Chondrocyte (in vitro differentiated cells): ENCODE measurements at regions not wholly inside any gene's neighbourhood (a gene's known extent, or its start where the extent isn't known, plus 50 kb on each side); places are given as distances from the start of the nearest gene placed in this dataset.
A peak's percentile ranks its signal among the peaks of the same experiment; 100 is the strongest.
"Not testable (repeated sequence)": the region's sequence is repeated elsewhere in the genome, so short reads cannot be mapped to it uniquely, and the experiment has no call there.

Experiments
- DNase-seq: peaks from one replicate; pipeline ENCODE4 v3.0.0; 2021; ENCODE audit warnings: mixed read lengths, low spot score
- H3K27ac Mint-ChIP-seq: one replicate; pipeline ENCODE4 v1.8.0; 2021; ENCODE audit warnings: mild to moderate bottlenecking, moderate library complexity, mixed read lengths; ENCODE audit not compliant: unreplicated experiment
- H3K27me3 Mint-ChIP-seq: 2 replicates; pipeline ENCODE4 v1.8.0; 2021; ENCODE audit warnings: low read depth, mixed read lengths
- H3K36me3 Mint-ChIP-seq: 2 replicates; pipeline ENCODE4 v1.8.0; 2021; ENCODE audit warnings: low read depth, mixed read lengths
- H3K4me1 Mint-ChIP-seq: 2 replicates; pipeline ENCODE4 v1.8.0; 2021; ENCODE audit warnings: low read depth, mild to moderate bottlenecking, mixed read lengths
- H3K4me3 Mint-ChIP-seq: one replicate; pipeline ENCODE4 v1.8.0; 2021; ENCODE audit warnings: mild to moderate bottlenecking, moderate library complexity, mixed read lengths; ENCODE audit not compliant: unreplicated experiment
- H3K9me3 Mint-ChIP-seq: 2 replicates; pipeline ENCODE4 v1.8.0; 2021; ENCODE audit warnings: low read depth, mixed read lengths

DNA sequence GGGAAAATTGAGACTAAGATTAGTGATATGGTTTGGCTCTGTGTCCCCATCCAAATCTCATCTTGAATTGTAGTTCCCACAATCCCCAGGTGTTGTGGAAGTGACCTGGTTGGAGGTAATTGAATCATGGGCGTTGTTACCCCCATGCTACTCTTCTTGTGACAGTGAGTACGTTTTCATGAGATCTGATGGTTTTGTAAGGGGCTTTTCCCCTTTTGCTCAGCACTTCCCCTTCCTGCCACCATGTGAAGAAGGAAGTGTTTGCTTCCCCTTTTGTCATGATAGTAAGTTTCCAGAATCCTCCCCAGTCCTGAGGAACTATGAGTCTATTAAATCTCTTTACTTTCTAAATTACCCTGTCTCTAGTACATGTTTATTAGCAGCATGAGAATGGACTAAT, 729.9 kb upstream of the TPTE start:
- H3K27me3 Mint-ChIP-seq, H3K4me3 Mint-ChIP-seq, DNase-seq, H3K4me1 Mint-ChIP-seq, H3K27ac Mint-ChIP-seq, H3K36me3 Mint-ChIP-seq: not testable (repeated sequence)
- peaks cover 75% of the 10 kb centered on the region for H3K9me3 Mint-ChIP-seq

- not testable (repeated sequence) for H3K4me1 Mint-ChIP-seq, DNase-seq, H3K27ac Mint-ChIP-seq, H3K36me3 Mint-ChIP-seq, H3K4me3 Mint-ChIP-seq, H3K27me3 Mint-ChIP-seq
- peaks cover 49% of the 10 kb centered on the region for H3K9me3 Mint-ChIP-seq
Measured at GRCh38 chr21:9795291-9795690, 726.1 kb upstream of the TPTE start.

DNA sequence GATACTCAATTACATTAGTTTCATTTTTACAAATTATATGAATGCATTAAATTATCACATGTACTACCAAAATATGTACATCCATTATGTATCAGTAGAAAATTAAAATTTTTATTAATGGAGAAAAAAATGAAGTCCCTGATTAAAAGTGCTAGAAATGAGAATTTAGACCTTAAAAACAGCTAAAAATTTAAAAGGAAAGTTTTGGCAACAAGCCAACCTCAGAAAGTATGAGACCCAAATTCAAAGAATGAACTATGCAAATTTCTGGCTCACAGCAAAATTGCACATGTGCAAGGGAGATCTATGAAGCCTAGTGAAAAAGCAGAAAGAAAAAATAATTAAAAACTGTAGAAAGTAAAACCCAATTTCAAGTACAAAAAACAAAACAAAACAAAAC, 725.1 kb upstream of the TPTE start:
- H3K27me3 Mint-ChIP-seq, H3K4me1 Mint-ChIP-seq, H3K36me3 Mint-ChIP-seq, H3K4me3 Mint-ChIP-seq, H3K27ac Mint-ChIP-seq, DNase-seq: not testable (repeated sequence)
- peaks cover 44% of the 10 kb centered on the region for H3K9me3 Mint-ChIP-seq

DNA sequence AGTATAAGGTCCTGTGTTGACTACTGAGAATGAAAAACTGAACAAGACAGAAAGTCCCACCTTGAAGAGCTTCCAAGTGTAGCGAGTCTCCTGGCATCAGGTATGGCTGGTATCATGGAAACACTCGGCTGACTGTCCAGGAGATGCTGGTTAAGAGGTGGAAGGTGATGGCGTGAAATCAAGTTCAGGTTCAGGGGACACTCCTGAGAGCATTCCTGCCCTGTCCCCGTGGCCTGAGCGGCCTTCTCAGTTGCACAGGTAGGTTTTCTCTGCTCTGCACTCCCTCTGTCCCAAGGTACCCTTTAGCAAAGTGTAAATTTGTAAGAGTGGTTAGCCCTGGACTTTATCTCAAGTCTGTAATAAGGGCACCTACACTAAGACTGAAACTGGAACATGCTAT, 713.7 kb upstream of the TPTE start:
- not testable (repeated sequence) for DNase-seq, H3K36me3 Mint-ChIP-seq, H3K4me3 Mint-ChIP-seq, H3K27ac Mint-ChIP-seq, H3K9me3 Mint-ChIP-seq, H3K27me3 Mint-ChIP-seq, H3K4me1 Mint-ChIP-seq

DNA sequence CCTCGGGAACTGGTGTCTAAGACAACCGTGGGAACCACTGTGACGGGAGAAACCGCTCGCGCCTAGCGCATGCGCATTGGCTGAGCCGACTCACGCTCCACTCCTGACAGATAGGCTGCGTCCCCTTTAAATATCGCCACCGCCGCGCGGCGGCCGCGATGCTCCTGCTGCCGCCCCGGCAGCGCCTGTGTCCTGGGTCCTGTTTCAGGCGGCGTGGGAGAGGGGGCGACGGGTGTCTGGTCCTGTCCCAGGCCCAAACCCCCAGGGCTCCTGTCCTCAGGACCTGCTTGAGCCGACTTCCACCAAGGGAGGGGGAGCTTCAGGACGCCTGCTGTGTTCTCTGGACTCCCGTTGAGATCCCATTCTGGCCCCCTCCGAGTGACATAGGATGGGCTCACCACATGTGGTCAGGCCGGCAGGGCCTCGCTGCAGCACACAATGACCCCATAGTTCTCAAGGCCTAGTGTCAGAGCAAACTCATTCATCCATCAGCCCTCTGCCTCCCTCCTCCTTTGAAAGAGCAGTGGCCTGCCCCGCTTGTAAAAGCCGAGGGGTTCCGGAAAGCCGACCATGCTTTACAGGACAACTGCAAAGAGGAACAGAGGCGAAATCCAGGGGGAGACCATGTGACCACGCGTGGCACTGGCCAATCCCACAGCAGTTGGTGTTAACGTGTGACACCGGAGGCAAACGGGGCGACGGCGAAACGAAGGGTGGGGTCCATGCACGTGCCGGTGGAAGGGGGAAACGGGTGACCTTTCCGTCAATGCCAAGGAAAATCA, 710.0 kb upstream of the TPTE start:
- not testable (repeated sequence) for DNase-seq, H3K36me3 Mint-ChIP-seq, H3K27me3 Mint-ChIP-seq, H3K4me1 Mint-ChIP-seq, H3K27ac Mint-ChIP-seq, H3K4me3 Mint-ChIP-seq, H3K9me3 Mint-ChIP-seq

DNA sequence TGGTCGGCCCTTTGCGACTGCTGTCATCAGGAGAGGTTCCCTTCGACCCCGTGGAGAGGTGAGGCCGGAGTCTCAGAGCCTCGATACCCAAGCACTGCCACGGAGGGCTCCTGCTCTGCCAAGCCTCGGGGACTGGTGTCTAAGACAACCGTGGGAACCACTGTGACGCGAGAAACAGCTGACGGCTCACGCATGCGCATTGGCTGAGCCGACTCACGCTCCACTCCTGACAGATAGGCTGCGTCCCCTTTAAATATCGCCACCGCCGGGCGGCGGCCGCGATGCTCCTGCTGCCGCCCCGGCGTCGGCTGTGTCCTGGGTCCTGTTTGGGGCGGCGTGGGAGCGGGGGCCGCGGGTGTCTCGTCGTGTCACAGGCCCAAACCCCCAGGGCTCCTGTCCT, 708.9 kb upstream of the TPTE start:
- H3K27me3 Mint-ChIP-seq, DNase-seq, H3K27ac Mint-ChIP-seq, H3K4me3 Mint-ChIP-seq, H3K36me3 Mint-ChIP-seq, H3K4me1 Mint-ChIP-seq, H3K9me3 Mint-ChIP-seq: not testable (repeated sequence)

DNA sequence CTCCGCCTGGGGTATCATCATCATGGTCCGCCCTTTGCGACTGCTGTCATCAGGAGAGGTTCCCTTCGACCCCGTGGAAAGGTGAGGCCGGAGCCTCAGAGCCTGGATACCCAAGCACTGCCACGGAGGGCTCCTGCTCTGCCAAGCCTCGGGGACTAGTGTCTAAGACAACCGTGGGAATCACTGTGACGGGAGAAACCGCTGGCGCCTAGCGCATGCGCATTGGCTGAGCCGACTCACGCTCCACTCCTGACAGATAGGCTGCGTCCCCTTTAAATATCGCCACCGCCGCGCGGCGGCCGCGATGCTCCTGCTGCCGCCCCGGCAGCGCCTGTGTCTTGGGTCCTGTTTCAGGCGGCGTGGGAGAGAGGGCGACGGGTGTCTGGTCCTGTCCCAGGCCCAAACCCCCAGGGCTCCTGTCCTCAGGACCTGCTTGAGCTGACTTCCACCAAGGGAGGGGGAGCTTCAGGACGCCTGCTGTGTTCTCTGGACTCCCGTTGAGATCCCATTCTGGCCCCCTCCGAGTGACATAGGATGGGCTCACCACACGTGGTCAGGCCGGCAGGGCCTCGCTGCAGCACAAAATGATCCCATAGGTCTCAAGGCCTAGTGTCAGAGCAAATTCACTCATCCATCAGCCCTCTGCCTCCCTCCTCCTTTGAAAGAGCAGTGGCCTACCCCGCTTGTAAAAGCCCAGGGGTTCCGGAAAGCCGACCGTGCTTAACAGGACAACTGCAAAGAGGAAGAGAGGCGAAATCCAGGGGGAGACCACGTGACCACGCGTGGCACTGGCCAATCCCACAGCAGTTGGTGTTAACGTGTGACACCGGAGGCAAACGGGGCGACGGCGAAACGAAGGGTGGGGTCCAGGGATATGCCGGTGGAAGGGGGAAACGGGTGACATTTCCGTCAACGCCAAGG, 707.2 kb upstream of the TPTE start:
- not testable (repeated sequence) for H3K36me3 Mint-ChIP-seq, H3K4me1 Mint-ChIP-seq, H3K27ac Mint-ChIP-seq, H3K4me3 Mint-ChIP-seq, H3K27me3 Mint-ChIP-seq, H3K9me3 Mint-ChIP-seq
- DNase-seq, result peak; percentile 100

- not testable (repeated sequence) for H3K4me1 Mint-ChIP-seq, H3K4me3 Mint-ChIP-seq, H3K27me3 Mint-ChIP-seq, H3K9me3 Mint-ChIP-seq, H3K36me3 Mint-ChIP-seq, H3K27ac Mint-ChIP-seq, DNase-seq
Measured at GRCh38 chr21:9815181-9815789, 706.1 kb upstream of the TPTE start.

- H3K4me1 Mint-ChIP-seq, H3K36me3 Mint-ChIP-seq, H3K9me3 Mint-ChIP-seq, H3K4me3 Mint-ChIP-seq, H3K27ac Mint-ChIP-seq, DNase-seq, H3K27me3 Mint-ChIP-seq: not testable (repeated sequence)
Measured at GRCh38 chr21:9816734-9817334, 704.5 kb upstream of the TPTE start.

- H3K4me3 Mint-ChIP-seq, H3K27me3 Mint-ChIP-seq, H3K27ac Mint-ChIP-seq, H3K9me3 Mint-ChIP-seq, H3K36me3 Mint-ChIP-seq, DNase-seq, H3K4me1 Mint-ChIP-seq: not testable (repeated sequence)
Measured at GRCh38 chr21:9817841-9818441, 703.4 kb upstream of the TPTE start.

DNA sequence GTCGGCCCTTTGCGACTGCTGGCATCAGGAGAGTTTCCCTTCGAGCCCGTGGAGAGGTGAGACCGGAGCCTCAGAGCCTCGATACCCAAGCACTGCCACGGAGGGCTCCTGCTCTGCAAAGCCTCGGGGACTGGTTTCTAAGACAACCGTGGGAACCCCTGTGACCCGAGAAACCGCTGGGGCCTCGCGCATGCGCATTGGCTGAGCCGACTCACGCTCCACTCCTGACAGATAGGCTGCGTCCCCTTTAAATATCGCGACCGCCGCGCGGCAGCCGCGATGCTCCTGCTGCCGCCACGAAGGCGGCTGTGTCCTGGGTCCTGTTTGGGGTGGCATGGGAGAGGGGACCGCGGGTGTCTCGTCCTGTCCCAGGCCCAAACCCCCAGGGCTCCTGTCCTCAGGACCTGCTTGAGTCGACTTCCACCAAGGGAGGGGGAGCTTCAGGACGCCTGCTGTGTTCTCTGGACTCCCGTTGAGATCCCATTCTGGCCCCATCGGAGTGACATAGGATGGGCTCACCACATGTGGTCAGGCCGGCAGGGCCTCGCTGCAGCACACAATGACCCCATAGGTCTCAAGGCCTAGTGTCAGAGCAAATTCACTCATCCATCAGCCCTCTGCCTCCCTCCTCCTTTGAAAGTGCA, 701.7 kb upstream of the TPTE start:
- H3K36me3 Mint-ChIP-seq, H3K4me1 Mint-ChIP-seq, H3K4me3 Mint-ChIP-seq, H3K27me3 Mint-ChIP-seq, H3K27ac Mint-ChIP-seq, DNase-seq, H3K9me3 Mint-ChIP-seq: not testable (repeated sequence)

GRCh38 chr21:9820579-9820978, 700.8 kb upstream of the TPTE start:
- H3K4me1 Mint-ChIP-seq, H3K4me3 Mint-ChIP-seq, H3K27ac Mint-ChIP-seq, H3K27me3 Mint-ChIP-seq, DNase-seq, H3K9me3 Mint-ChIP-seq, H3K36me3 Mint-ChIP-seq: not testable (repeated sequence)
